ENCODE measurements at regions not wholly inside any gene's neighbourhood (a gene's known extent, or its start where the extent isn't known, plus 50 kb on each side); places are given as distances from the start of the nearest gene placed in this dataset.

GRCh38 chr17:77892469-77893143 is 65.9 kb upstream of the TNRC6C start:
- peak; percentile 88 for ATAC-seq
- H3K4me1 Mint-ChIP-seq: peaks cover 18% of the 10 kb centered on the region
- H3K27me3 Mint-ChIP-seq (ENCODE audit: low read depth): peaks cover 13% of the 10 kb centered on the region
- H3K36me3 Mint-ChIP-seq: no peaks in the 10 kb centered on the region
- ChIA-PET POLR2A (interaction anchor here (0.5 to 1.6 kb wide), 2 partner anchors 66 to 208 kb away, joined by 7 to 11 read pairs; partner anchors contain the start of gene TNRC6C), CTCF (interaction anchor here (0.6 to 2.2 kb wide), 68 partner anchors 8 to 463 kb away, joined by 3 to 41 read pairs (median 5); partner anchors contain the start of gene TNRC6C)
- peak; percentile 84 for DNase-seq (ENCODE audit: low spot score)
- TF ChIP-seq SOX15 (CRISPR knock-in tag; IDR thresholded peaks at IDR 0.05): no peak
- TF ChIP-seq, protein P1, sequence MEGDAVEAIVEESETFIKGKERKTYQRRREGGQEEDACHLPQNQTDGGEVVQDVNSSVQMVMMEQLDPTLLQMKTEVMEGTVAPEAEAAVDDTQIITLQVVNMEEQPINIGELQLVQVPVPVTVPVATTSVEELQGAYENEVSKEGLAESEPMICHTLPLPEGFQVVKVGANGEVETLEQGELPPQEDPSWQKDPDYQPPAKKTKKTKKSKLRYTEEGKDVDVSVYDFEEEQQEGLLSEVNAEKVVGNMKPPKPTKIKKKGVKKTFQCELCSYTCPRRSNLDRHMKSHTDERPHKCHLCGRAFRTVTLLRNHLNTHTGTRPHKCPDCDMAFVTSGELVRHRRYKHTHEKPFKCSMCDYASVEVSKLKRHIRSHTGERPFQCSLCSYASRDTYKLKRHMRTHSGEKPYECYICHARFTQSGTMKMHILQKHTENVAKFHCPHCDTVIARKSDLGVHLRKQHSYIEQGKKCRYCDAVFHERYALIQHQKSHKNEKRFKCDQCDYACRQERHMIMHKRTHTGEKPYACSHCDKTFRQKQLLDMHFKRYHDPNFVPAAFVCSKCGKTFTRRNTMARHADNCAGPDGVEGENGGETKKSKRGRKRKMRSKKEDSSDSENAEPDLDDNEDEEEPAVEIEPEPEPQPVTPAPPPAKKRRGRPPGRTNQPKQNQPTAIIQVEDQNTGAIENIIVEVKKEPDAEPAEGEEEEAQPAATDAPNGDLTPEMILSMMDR (IDR thresholded peaks at IDR 0.05): peak; percentile 82
- H3K4me3 Mint-ChIP-seq: no peak overlapping the region
- no peak overlapping the region for H3K27ac Mint-ChIP-seq
- H3K9me3 Mint-ChIP-seq: no peaks in the 10 kb centered on the region

- Mint-ChIP-seq H3K4me1 (peaks cover 10% of the 10 kb centered on the region), H3K27ac (no peak overlapping the region), H3K4me3 (no peak overlapping the region), H3K36me3 (no peaks in the 10 kb centered on the region), H3K9me3 (no peaks in the 10 kb centered on the region), H3K27me3 (ENCODE audit: low read depth) (peaks cover 5% of the 10 kb centered on the region)
- ATAC-seq (no peak), DNase-seq (ENCODE audit: low spot score) (no peak)
- ChIA-PET CTCF (interaction anchor here (0.8 to 2.2 kb wide), 21 partner anchors 12 to 333 kb away, joined by 3 to 41 read pairs (median 8); partner anchors contain the start of gene TNRC6C), POLR2A (interaction anchor here (1.6 kb wide), 1 partner anchor 65 kb away, joined by 11 read pairs; the partner anchor contains the start of gene TNRC6C)
- no peak for TF ChIP-seq GABPB1 (CRISPR knock-in tag; IDR thresholded peaks at IDR 0.05)
Measured at GRCh38 chr17:77893144-77894044, 65.1 kb upstream of the TNRC6C start.

DNA sequence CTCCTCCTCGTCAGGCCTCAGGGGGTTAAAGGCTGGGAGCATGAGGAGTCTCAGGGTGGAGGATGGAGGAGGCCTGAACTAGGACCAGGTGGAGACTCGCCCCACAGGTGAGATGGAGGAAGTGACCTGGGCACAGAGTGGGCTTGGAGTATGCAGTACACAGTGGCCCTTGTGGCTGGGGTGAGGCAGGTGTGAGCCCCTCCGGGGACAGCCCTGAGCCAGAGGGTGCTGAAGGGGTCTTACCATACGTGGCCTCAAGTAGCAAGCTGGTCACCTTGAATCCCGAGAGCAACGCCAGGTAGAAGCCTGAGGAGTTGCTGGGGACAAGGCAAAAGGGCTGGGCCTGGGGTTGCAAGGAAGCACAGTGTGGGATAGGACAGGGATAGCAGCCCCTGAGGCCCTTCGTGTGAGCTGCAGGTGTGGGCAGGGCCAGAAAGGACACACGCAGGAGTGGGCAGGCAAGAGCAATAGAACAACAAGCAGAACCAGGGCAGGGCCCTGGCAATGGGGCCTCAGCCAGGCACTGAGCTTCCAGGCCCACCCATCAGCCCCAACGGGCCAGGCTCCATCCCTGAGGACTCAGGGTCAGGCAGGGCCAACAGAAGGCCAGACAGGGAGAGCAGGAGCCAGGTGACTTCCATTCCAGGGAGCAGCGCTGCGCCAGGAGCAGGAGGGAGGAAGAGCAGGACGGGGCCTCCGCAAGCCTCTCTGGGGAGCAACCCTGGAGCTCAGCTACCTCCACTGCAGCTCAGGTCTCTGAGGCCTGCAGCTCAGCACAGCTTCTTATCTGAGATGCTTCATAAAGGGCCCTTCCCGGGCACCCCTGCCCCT is 64.2 kb upstream of the TNRC6C start:
- H3K27me3 Mint-ChIP-seq (ENCODE audit: low read depth): no peaks in the 10 kb centered on the region; the same call in 1 of the 2 replicates
- ChIA-PET CTCF (interaction anchor here (1.2 kb wide), 1 partner anchor 125 kb away, joined by 4 read pairs; no protein-coding TSS in a partner anchor), POLR2A (no interaction called here)
- no peaks in the 10 kb centered on the region for H3K36me3 Mint-ChIP-seq
- DNase-seq (ENCODE audit: low spot score) (no peak), ATAC-seq (no peak)
- no peak for TF ChIP-seq ZBTB21 (CRISPR knock-in tag; IDR thresholded peaks at IDR 0.05; ENCODE audit: borderline replicate concordance)
- TF ChIP-seq, protein P2, sequence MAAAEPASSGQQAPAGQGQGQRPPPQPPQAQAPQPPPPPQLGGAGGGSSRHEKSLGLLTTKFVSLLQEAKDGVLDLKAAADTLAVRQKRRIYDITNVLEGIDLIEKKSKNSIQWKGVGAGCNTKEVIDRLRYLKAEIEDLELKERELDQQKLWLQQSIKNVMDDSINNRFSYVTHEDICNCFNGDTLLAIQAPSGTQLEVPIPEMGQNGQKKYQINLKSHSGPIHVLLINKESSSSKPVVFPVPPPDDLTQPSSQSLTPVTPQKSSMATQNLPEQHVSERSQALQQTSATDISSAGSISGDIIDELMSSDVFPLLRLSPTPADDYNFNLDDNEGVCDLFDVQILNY (CRISPR knock-in tag; IDR thresholded peaks at IDR 0.05): no peak
- no peak for TF ChIP-seq MXD4 (CRISPR knock-in tag; IDR thresholded peaks at IDR 0.05; ENCODE audit: borderline replicate concordance)
- TF ChIP-seq MAX (CRISPR knock-in tag; IDR thresholded peaks at IDR 0.05): no peak
- TF ChIP-seq, protein P1 (IDR thresholded peaks at IDR 0.05): no peak
- TF ChIP-seq, protein P3, sequence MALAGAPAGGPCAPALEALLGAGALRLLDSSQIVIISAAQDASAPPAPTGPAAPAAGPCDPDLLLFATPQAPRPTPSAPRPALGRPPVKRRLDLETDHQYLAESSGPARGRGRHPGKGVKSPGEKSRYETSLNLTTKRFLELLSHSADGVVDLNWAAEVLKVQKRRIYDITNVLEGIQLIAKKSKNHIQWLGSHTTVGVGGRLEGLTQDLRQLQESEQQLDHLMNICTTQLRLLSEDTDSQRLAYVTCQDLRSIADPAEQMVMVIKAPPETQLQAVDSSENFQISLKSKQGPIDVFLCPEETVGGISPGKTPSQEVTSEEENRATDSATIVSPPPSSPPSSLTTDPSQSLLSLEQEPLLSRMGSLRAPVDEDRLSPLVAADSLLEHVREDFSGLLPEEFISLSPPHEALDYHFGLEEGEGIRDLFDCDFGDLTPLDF (CRISPR knock-in tag; IDR thresholded peaks at IDR 0.05): no peak
- no peak for TF ChIP-seq FOXJ3 (CRISPR knock-in tag; IDR thresholded peaks at IDR 0.05; ENCODE audit: borderline replicate concordance)
- 0 out of 2 replicates have a peak overlapping the region, but pooled peaks have one; percentile 48 for H3K27ac Mint-ChIP-seq
- H3K4me1 Mint-ChIP-seq: peaks cover 10% of the 10 kb centered on the region
- no peak overlapping the region for H3K4me3 Mint-ChIP-seq
- H3K9me3 Mint-ChIP-seq: no peaks in the 10 kb centered on the region

Measured in WTC11 (cell line).